Gastrocnemius medialis (tissue), 4 donors: ENCODE measurements at regions not wholly inside any gene's neighbourhood (a gene's known extent, or its start where the extent isn't known, plus 50 kb on each side); places are given as distances from the start of the nearest gene placed in this dataset.
A peak's percentile ranks its signal among the peaks of the same experiment; 100 is the strongest.

ENCODE experiments used
- ATAC-seq, 2 donors: fragments of 150-250 bp; one replicate each; pipeline ENCODE4 v1.9.1; 2016
- DNase-seq, 2 donors: peaks; one replicate each; pipeline ENCODE4 v3.0.0-alpha.2; 2019
- H3K27ac ChIP-seq, 4 donors: fragments of 200-600 bp; sonication (generic); 1 replicate in 1 of 4; 2 replicates in 3 of 4; pipeline ENCODE4 v1.5.1; 2016 to 2018; ENCODE audit warnings: mild to moderate bottlenecking in 2 of 4, moderate library complexity in 1 of 4
- H3K27me3 ChIP-seq, 3 donors: fragments of 200-600 bp; sonication (generic) in 2 of 3; 1 replicate in 1 of 3; 2 replicates in 2 of 3; pipeline versions ENCODE4 v1.5.1 to v1.6.0; 2016 to 2019; ENCODE audit warnings: mild to moderate bottlenecking in 1 of 3, moderate library complexity in 1 of 3
- H3K36me3 ChIP-seq, 2 donors: fragments of 200-600 bp; sonication (generic) in 1 of 2; one replicate each; pipeline ENCODE4 v1.5.1; 2017 to 2018
- H3K4me1 ChIP-seq, 2 donors: fragments of 200-600 bp; sonication (generic) in 1 of 2; one replicate each; pipeline ENCODE4 v1.5.1; 2016 to 2017; ENCODE audit warnings: mild to moderate bottlenecking in 2 of 2
- H3K4me3 ChIP-seq, 4 donors: fragments of 200-600 bp; sonication (generic) in 3 of 4; 1 replicate in 1 of 4; 2 replicates in 3 of 4; pipeline ENCODE4 v1.5.1; 2016 to 2019; ENCODE audit warnings: mild to moderate bottlenecking in 2 of 4
- H3K9me3 ChIP-seq, 3 donors: fragments of 200-600 bp; sonication (generic) in 2 of 3; 1 replicate in 1 of 3; 2 replicates in 2 of 3; pipeline ENCODE4 v1.5.1; 2016 to 2019
- POLR2A ChIP-seq, 2 donors: fragments of 450-650 bp; IDR thresholded peaks; one replicate each; pipeline ENCODE4 v1.6.1; 2017; ENCODE audit warnings: antibody characterized with exemption in 2 of 2, mild to moderate bottlenecking in 2 of 2, moderate library complexity in 2 of 2
- in situ Hi-C, 4 donors: fragments of 200-750 bp; cut with MboI; loops; one replicate each; pipeline versions ENCODE4 v1.15.0 to v1.8.0; 2017; ENCODE audit warnings: low sequenced_read_pairs in 4 of 4
- intact Hi-C: fragments of 100-400 bp; cut with DNase I; formaldehyde crosslinking; loops from one replicate; pipeline ENCODE4 v1.15.1; 2023; ENCODE audit warnings: low total_unique reads
- TF ChIP-seq, protein P1 (sequence below), 5 experiments: fragments of 450-650 bp in 3 of 5; fragments of 200-600 bp in 2 of 5; sonication (generic) in 2 of 5; IDR thresholded peaks in 4 of 5; conservative IDR thresholded peaks in 1 of 5; 1 replicate in 4 of 5; 2 replicates in 1 of 5; pipeline ENCODE4 v1.5.1; 2016 to 2019; ENCODE audit warnings: antibody characterized with exemption in 5 of 5, mild to moderate bottlenecking in 3 of 5, moderate library complexity in 3 of 5

DNA sequence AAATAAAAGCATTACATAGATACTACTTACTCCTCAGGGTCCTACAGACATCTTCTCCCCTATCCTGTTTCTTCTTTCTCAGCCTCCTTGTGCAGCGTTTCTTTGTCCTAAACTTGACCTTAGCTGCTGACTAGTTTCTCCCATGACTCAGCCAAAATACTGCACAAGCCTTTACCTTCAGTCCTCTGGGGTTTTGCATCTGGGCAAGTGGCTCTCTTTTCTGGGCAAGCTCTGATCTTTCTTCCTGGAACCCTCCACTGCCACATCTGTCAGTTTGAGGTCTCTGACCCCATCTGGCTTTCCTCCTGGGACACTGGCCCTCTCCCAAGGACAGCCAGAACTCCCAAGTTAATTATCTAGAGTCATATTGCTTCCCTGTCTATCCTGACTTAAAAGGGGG, 838.4 kb downstream of the DHX35 start:
- TF ChIP-seq, protein P1, sequence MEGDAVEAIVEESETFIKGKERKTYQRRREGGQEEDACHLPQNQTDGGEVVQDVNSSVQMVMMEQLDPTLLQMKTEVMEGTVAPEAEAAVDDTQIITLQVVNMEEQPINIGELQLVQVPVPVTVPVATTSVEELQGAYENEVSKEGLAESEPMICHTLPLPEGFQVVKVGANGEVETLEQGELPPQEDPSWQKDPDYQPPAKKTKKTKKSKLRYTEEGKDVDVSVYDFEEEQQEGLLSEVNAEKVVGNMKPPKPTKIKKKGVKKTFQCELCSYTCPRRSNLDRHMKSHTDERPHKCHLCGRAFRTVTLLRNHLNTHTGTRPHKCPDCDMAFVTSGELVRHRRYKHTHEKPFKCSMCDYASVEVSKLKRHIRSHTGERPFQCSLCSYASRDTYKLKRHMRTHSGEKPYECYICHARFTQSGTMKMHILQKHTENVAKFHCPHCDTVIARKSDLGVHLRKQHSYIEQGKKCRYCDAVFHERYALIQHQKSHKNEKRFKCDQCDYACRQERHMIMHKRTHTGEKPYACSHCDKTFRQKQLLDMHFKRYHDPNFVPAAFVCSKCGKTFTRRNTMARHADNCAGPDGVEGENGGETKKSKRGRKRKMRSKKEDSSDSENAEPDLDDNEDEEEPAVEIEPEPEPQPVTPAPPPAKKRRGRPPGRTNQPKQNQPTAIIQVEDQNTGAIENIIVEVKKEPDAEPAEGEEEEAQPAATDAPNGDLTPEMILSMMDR (IDR thresholded peaks at IDR 0.05 in 4 of 5, conservative IDR thresholded peaks at IDR 0.05 in 1 of 5), result no peak
- TF ChIP-seq POLR2A (IDR thresholded peaks at IDR 0.05), result no peak
- in situ Hi-C loops (no loop called here), intact Hi-C loops (no loop called here)
- Histone ChIP-seq H3K4me1 (peaks cover 0 to 18% of the 10 kb centered on the region in 2 donors), H3K9me3 (peaks cover 0 to 2% (median 0%) of the 10 kb centered on the region in 3 donors), H3K4me3 (no peak overlapping the region), H3K27ac (peak overlapping the region in 2 of 4 donors; percentile 2 to 19), H3K36me3 (no peaks in the 10 kb centered on the region), H3K27me3 (no peaks in the 10 kb centered on the region)
- ATAC-seq (peak; percentile 61 to 86), DNase-seq (peak; percentile 3 to 39)

DNA sequence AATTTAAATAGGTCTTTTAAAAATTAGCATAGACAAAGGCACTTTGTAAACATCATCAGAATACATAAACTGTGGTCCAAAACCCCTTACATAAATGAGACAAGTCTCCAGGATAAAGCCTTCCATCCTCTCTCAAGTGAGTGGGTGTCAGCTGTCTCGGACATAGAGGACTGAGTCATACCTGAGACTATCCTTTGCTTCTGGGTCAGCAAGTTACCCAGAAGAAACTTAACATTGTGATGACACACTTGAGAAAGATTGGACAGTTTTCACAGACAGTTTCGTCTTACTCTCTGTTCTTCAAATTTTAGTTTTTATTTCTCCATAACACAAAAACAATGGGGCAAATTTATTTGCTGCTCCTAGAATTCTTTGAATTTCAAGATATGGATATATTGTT, 838.0 kb downstream of the DHX35 start:
- H3K4me1 ChIP-seq, result peaks cover 0 to 18% of the 10 kb centered on the region in 2 donors
- ATAC-seq, result peak; percentile 60 to 80
- no peak for DNase-seq
- no peaks in the 10 kb centered on the region for H3K27me3 ChIP-seq
- intact Hi-C loops, result no loop called here
- no peak overlapping the region for H3K4me3 ChIP-seq
- in situ Hi-C loops, result no loop called here
- no peaks in the 10 kb centered on the region for H3K36me3 ChIP-seq
- TF ChIP-seq, protein P1 (IDR thresholded peaks at IDR 0.05 in 4 of 5, conservative IDR thresholded peaks at IDR 0.05 in 1 of 5), result no peak
- no peak for TF ChIP-seq POLR2A (IDR thresholded peaks at IDR 0.05)
- H3K9me3 ChIP-seq, result peaks cover 0 to 2% (median 0%) of the 10 kb centered on the region in 3 donors
- peak overlapping the region in 2 of 4 donors; percentile 2 to 19 for H3K27ac ChIP-seq

DNA sequence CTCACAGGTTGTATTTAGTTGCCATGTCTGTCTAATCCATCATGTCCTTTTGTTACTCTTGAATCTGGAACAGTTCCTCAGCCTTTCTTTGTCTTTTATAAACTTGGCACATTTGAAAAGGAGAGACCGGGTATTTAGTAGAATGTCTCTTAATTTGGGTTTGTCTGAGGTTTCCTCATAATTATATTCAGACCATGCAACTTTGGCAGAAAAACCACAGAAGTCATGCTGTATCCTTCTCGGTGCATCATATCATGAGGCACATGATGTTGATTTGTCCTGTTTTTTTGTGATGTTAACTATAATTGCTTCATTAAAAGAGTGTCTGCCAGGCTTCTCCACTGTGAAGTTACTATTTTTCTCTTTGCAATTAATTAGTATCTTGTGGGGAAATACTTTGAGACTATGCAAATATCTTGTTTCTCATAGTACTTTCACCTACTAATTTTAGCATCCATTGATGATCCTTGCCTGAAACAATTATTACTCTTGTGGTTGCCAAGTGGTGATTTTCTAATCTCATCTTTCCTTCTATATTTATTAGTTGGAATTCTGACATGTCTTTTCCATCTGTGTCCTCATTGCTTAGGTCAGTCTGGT, 837.3 kb downstream of the DHX35 start:
- no peak for DNase-seq
- peaks cover 0 to 2% (median 0%) of the 10 kb centered on the region in 3 donors for H3K9me3 ChIP-seq
- no peak overlapping the region for H3K27ac ChIP-seq
- TF ChIP-seq POLR2A (IDR thresholded peaks at IDR 0.05), result no peak
- TF ChIP-seq, protein P1 (IDR thresholded peaks at IDR 0.05 in 4 of 5, conservative IDR thresholded peaks at IDR 0.05 in 1 of 5), result no peak
- in situ Hi-C loops, result no loop called here
- H3K4me1 ChIP-seq, result peaks cover 0 to 18% of the 10 kb centered on the region in 2 donors
- intact Hi-C loops, result no loop called here
- no peaks in the 10 kb centered on the region for H3K27me3 ChIP-seq
- no peak overlapping the region for H3K4me3 ChIP-seq
- ATAC-seq, result no peak
- H3K36me3 ChIP-seq, result no peaks in the 10 kb centered on the region

DNA sequence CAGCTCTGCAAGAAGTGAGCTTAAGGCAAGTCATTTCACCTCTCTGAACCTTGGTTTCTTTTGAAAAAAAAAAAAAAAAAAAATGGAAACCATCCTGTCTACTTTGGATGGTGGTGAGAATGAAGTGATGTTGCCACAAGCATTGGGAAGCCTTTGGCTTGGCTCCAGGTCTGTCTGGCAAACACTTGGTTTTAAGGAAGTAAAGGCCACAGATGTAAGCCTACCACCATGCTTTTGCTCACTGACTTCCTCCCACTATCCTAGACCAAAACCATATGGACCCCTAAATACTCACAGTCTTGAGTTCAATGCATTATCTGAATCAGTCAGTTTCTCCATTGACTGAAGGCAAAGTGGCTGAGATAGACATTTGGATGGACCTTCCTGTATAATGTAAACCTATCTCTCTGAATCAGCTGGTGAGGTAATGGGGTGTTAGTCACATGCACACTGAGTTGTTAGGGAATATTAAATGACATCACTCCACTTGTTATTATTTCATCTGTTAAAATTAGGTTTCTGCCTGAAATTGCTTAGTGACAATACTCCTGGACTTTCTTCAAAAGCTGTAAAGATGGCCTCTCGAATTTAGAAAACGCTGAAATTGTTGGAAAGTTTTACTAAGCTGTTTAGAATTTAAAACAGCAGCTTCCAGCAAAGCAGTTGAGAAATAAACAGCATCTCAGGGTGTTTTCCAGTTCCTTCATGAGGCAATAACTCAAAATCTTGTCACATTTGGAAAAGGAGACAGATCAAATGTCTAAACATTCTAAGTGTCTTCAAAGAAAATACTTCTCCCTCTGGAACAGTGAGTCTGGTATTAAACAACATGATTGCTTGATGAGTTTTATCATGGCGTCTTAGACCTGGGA, 833.5 kb downstream of the DHX35 start:
- intact Hi-C loops, result no loop called here

More for the DNA sequence above, 833.5 kb downstream of the DHX35 start:
- Histone ChIP-seq H3K27ac (no peak overlapping the region), H3K27me3 (no peaks in the 10 kb centered on the region), H3K36me3 (no peaks in the 10 kb centered on the region), H3K9me3 (peaks cover 0 to 2% (median 0%) of the 10 kb centered on the region in 3 donors), H3K4me3 (no peak overlapping the region), H3K4me1 (peaks cover 0 to 10% of the 10 kb centered on the region in 2 donors)
- peak; percentile 46 to 54 for ATAC-seq
- no peak for TF ChIP-seq POLR2A (IDR thresholded peaks at IDR 0.05)
- TF ChIP-seq, protein P1 (IDR thresholded peaks at IDR 0.05 in 4 of 5, conservative IDR thresholded peaks at IDR 0.05 in 1 of 5), result no peak
- no peak for DNase-seq
- in situ Hi-C loops, result no loop called here
